ENCODE measurements at regions not wholly inside any gene's neighbourhood (a gene's known extent, or its start where the extent isn't known, plus 50 kb on each side); places are given as distances from the start of the nearest gene placed in this dataset.

DNA sequence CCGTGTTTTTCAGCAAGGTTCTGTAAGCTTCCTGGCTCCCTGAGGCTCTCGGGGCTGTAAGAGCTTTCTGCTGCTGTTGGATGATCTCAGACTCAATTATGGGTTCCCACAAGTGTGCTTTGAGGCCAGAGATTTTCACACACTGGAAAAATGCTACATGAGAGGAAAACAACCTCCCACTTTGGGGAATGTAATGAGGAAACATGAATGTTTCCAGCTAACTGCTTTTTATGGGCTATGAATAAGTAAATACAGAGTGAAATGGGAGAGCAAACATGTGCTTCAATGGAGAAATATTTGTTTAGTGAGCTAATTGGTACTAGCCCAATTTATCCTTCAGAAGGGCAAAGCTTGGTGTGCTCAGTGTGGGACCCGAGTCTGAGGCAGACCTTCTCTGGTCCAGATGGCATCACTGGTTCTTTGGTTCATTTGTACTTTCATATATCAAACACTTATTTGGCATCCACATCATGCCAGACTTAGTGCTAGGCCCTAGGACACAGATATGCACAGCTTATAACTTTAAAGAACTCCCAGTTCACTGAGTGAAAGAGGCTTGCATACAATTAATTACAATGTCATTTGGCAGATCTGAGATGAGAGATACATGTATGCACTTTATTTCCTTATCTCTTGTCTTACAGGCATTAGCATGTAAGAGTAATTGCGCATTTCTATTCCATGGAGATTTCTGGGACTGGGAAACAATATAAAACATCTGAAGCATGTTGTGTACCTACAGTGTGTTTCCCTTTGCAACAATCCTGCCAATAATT, 248.8 kb downstream of the RDH14 start:
- H3F3A ChIP-seq (ENCODE audit: insufficient read depth, low read length), result no peaks in the 10 kb centered on the region
- no peaks in the 10 kb centered on the region for H3K9me2 ChIP-seq (ENCODE audit: low read depth, low read length)
- no peaks in the 10 kb centered on the region for H3K9me3 ChIP-seq (ENCODE audit: low read length)
- no peaks in the 10 kb centered on the region for H3K27me3 ChIP-seq (ENCODE audit: insufficient read depth, low read length)
- H4K20me1 ChIP-seq (ENCODE audit: insufficient read depth, low read length), result no peaks in the 10 kb centered on the region
- H3K4me2 ChIP-seq (ENCODE audit: low read length), result no peak overlapping the region
- TF ChIP-seq EZH2 (IDR thresholded peaks at IDR 0.05; ENCODE audit: borderline replicate concordance, low read length), result no peak
- TF ChIP-seq, protein P1, sequence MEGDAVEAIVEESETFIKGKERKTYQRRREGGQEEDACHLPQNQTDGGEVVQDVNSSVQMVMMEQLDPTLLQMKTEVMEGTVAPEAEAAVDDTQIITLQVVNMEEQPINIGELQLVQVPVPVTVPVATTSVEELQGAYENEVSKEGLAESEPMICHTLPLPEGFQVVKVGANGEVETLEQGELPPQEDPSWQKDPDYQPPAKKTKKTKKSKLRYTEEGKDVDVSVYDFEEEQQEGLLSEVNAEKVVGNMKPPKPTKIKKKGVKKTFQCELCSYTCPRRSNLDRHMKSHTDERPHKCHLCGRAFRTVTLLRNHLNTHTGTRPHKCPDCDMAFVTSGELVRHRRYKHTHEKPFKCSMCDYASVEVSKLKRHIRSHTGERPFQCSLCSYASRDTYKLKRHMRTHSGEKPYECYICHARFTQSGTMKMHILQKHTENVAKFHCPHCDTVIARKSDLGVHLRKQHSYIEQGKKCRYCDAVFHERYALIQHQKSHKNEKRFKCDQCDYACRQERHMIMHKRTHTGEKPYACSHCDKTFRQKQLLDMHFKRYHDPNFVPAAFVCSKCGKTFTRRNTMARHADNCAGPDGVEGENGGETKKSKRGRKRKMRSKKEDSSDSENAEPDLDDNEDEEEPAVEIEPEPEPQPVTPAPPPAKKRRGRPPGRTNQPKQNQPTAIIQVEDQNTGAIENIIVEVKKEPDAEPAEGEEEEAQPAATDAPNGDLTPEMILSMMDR (IDR thresholded peaks at IDR 0.05; ENCODE audit: low read length), result no peak
- no peak overlapping the region for H3K27ac ChIP-seq (ENCODE audit: low read depth, low read length, poor library complexity, severe bottlenecking)
- H3K4me3 ChIP-seq (ENCODE audit: low read depth, low read length, poor library complexity, severe bottlenecking), result no peak overlapping the region
- H3K79me2 ChIP-seq (ENCODE audit: insufficient read depth, low read length), result no peaks in the 10 kb centered on the region
- no peaks in the 10 kb centered on the region for H3K4me1 ChIP-seq (ENCODE audit: insufficient read depth, low read length, severe bottlenecking)
- no peak overlapping the region for H3K9ac ChIP-seq (ENCODE audit: low read length)
- H2AFZ ChIP-seq (ENCODE audit: low read length), result no peak overlapping the region
- H3K36me3 ChIP-seq (ENCODE audit: insufficient read depth, low read length), result no peaks in the 10 kb centered on the region

DNA sequence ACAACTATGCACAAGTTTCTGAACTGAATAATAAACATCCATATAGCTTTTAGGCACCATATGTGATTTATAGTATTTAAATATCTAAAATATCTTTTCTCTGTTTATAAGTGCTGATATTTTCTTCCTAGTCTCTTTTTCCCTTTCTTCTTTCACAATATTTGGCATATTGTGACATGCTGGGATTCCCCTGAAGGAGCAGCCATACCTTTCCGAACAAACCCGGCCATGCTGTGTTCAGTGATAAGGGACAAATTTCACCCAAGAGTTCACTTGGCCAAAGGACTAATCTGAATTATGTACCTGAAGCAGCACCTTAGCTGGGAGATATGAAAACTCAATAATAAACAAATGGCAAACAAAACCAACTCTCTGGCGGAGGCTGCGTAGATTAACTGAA, 250.8 kb downstream of the RDH14 start:
- H3K9ac ChIP-seq (ENCODE audit: low read length), result no peak overlapping the region
- H4K20me1 ChIP-seq (ENCODE audit: insufficient read depth, low read length), result no peaks in the 10 kb centered on the region
- H2AFZ ChIP-seq (ENCODE audit: low read length), result no peak overlapping the region
- H3K4me2 ChIP-seq (ENCODE audit: low read length), result no peak overlapping the region
- no peaks in the 10 kb centered on the region for H3K27me3 ChIP-seq (ENCODE audit: insufficient read depth, low read length)
- no peak overlapping the region for H3K27ac ChIP-seq (ENCODE audit: low read depth, low read length, poor library complexity, severe bottlenecking)
- no peaks in the 10 kb centered on the region for H3F3A ChIP-seq (ENCODE audit: insufficient read depth, low read length)
- H3K36me3 ChIP-seq (ENCODE audit: insufficient read depth, low read length), result no peaks in the 10 kb centered on the region
- no peaks in the 10 kb centered on the region for H3K79me2 ChIP-seq (ENCODE audit: insufficient read depth, low read length)
- TF ChIP-seq, protein P1 (IDR thresholded peaks at IDR 0.05; ENCODE audit: low read length), result no peak
- TF ChIP-seq EZH2 (IDR thresholded peaks at IDR 0.05; ENCODE audit: borderline replicate concordance, low read length), result no peak
- no peaks in the 10 kb centered on the region for H3K9me2 ChIP-seq (ENCODE audit: low read depth, low read length)
- no peak overlapping the region for H3K4me3 ChIP-seq (ENCODE audit: low read depth, low read length, poor library complexity, severe bottlenecking)
- H3K9me3 ChIP-seq (ENCODE audit: low read length), result no peaks in the 10 kb centered on the region
- no peaks in the 10 kb centered on the region for H3K4me1 ChIP-seq (ENCODE audit: insufficient read depth, low read length, severe bottlenecking)

DNA sequence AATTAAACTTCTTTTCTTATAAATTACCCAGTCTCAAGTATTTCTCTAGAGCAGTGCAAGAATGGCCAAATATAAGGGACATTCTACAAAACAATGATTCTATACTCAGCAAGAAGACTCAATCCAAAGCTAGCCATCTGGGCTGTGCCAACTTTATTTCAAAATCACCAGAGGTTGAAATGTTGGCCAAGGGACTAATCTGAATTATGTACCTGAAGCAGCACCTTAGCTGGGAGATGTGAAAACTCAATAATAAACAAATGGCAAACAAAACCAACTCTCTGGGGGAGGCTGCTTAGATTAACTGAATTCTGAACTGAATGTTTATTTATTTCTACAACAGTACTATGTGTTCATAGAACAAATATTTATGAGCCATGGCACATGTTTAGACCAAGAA, 251.3 kb downstream of the RDH14 start:
- H3K27ac ChIP-seq (ENCODE audit: low read depth, low read length, poor library complexity, severe bottlenecking), result no peak overlapping the region
- no peak overlapping the region for H3K4me3 ChIP-seq (ENCODE audit: low read depth, low read length, poor library complexity, severe bottlenecking)
- H3K4me2 ChIP-seq (ENCODE audit: low read length), result no peak overlapping the region
- H4K20me1 ChIP-seq (ENCODE audit: insufficient read depth, low read length), result no peaks in the 10 kb centered on the region
- no peak overlapping the region for H3K9ac ChIP-seq (ENCODE audit: low read length)
- no peaks in the 10 kb centered on the region for H3K9me3 ChIP-seq (ENCODE audit: low read length)
- H2AFZ ChIP-seq (ENCODE audit: low read length), result no peak overlapping the region
- H3F3A ChIP-seq (ENCODE audit: insufficient read depth, low read length), result no peaks in the 10 kb centered on the region
- TF ChIP-seq, protein P1 (IDR thresholded peaks at IDR 0.05; ENCODE audit: low read length), result no peak
- no peak for TF ChIP-seq EZH2 (IDR thresholded peaks at IDR 0.05; ENCODE audit: borderline replicate concordance, low read length)
- H3K79me2 ChIP-seq (ENCODE audit: insufficient read depth, low read length), result no peaks in the 10 kb centered on the region
- H3K9me2 ChIP-seq (ENCODE audit: low read depth, low read length), result no peaks in the 10 kb centered on the region
- H3K36me3 ChIP-seq (ENCODE audit: insufficient read depth, low read length), result no peaks in the 10 kb centered on the region
- no peaks in the 10 kb centered on the region for H3K4me1 ChIP-seq (ENCODE audit: insufficient read depth, low read length, severe bottlenecking)
- no peaks in the 10 kb centered on the region for H3K27me3 ChIP-seq (ENCODE audit: insufficient read depth, low read length)
